Neural cell (in vitro differentiated cells): ENCODE measurements at regions not wholly inside any gene's neighbourhood (a gene's known extent, or its start where the extent isn't known, plus 50 kb on each side); places are given as distances from the start of the nearest gene placed in this dataset.

Source experiments
- CTCF ChIP-seq: fragments of 450-650 bp; IDR thresholded peaks from 2 replicates; pipeline ENCODE4 v1.5.1; 2014; ENCODE audit warnings: antibody characterized with exemption, mild to moderate bottlenecking, moderate library complexity; ENCODE audit not compliant: poor library complexity, severe bottlenecking
- EP300 ChIP-seq: fragments of 450-650 bp; conservative IDR thresholded peaks from 2 replicates; pipeline ENCODE4 v1.6.1; 2014; ENCODE audit warnings: antibody characterized with exemption, mild to moderate bottlenecking, moderate library complexity; ENCODE audit not compliant: poor library complexity, severe bottlenecking
- EZH2 ChIP-seq: fragments of 200-600, 300-800 bp; shearing (Covaris generic), sonication (generic); IDR thresholded peaks from 2 replicates; pipeline ENCODE4 v1.6.1; 2014; ENCODE audit warnings: antibody characterized with exemption, low read length, borderline replicate concordance, mild to moderate bottlenecking; ENCODE audit not compliant: insufficient read depth, poor library complexity, severe bottlenecking
- POLR2AphosphoS5 ChIP-seq: IDR thresholded peaks from 2 replicates; pipeline ENCODE4 v1.6.1; 2012
- SMC3 ChIP-seq: fragments of 450-650 bp; conservative IDR thresholded peaks from 2 replicates; pipeline ENCODE4 v1.6.1; 2014; ENCODE audit warnings: antibody characterized with exemption, mild to moderate bottlenecking, moderate library complexity; ENCODE audit not compliant: poor library complexity
- TAF1 ChIP-seq: IDR thresholded peaks from 2 replicates; pipeline ENCODE4 v1.6.1; 2012; ENCODE audit warnings: low read depth

GRCh38 chr7:131147604-131148003 lies 180.1 kb upstream of the MKLN1 start:
- TF ChIP-seq SMC3 (no peak), CTCF (no peak), TAF1 (no peak), POLR2AphosphoS5 (no peak), EP300 (no peak), EZH2 (no peak)
